ENCODE measurements at regions not wholly inside any gene's neighbourhood (a gene's known extent, or its start where the extent isn't known, plus 50 kb on each side); places are given as distances from the start of the nearest gene placed in this dataset.

DNA sequence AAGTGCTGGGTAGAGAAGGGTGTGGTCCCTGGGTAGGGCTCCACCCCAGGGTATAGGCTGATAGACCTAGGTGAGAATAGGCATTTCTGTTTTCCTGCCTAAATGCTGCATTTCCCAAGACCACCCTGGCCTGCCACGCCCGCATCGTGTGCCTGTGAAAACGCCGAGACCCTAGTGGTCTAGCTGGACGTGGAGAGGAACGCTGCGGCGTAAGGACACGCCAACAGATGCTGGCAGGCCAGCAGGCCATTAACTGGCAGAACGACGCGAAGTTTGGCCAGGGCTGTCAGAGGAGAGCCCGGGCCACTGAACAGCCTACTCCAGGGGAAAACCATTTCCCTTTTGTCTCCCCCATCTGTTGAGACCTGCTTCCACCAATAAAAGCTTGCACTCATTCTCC lies 373.2 kb upstream of the FIGN start:
- Histone ChIP-seq H3F3A (ENCODE audit: insufficient read depth) (no peaks in the 10 kb centered on the region), H3K9me2 (ENCODE audit: insufficient read depth) (no peaks in the 10 kb centered on the region), H3K79me2 (ENCODE audit: insufficient read depth) (no peaks in the 10 kb centered on the region), H3K36me3 (ENCODE audit: low read depth) (no peaks in the 10 kb centered on the region), H3K4me1 (ENCODE audit: insufficient read depth) (no peaks in the 10 kb centered on the region), H3K27ac (no peak overlapping the region), H3K27me3 (replicated peaks; ENCODE audit: insufficient read depth) (no peaks in the 10 kb centered on the region), H4K20me1 (ENCODE audit: insufficient read depth) (no peaks in the 10 kb centered on the region), H3K4me3 (no peak overlapping the region), H2AFZ (no peak overlapping the region), H3K9ac (no peak overlapping the region), H3K9me3 (ENCODE audit: low read depth) (no peaks in the 10 kb centered on the region), H3K4me2 (ENCODE audit: unreplicated experiment) (no peak overlapping the region)
- no peak for TF ChIP-seq EZH2 (IDR thresholded peaks at IDR 0.05; ENCODE audit: insufficient read depth, poor library complexity, severe bottlenecking)
- TF ChIP-seq EZH2phosphoT487 (IDR thresholded peaks at IDR 0.05; ENCODE audit: insufficient read depth, low read depth), result no peak
- no peak for DNase-seq
- whole genome bisulfite sequencing, 2 experiments (ENCODE audit: low coverage in 1 of 2, low lambda C conversion rate in 2 of 2, missing lambda C conversion rate in 2 of 2), result 87 to 89% methylated on average over 14 of the region's 14 CpGs
- in situ Hi-C loops (cut with MboI), result no loop called here

DNA sequence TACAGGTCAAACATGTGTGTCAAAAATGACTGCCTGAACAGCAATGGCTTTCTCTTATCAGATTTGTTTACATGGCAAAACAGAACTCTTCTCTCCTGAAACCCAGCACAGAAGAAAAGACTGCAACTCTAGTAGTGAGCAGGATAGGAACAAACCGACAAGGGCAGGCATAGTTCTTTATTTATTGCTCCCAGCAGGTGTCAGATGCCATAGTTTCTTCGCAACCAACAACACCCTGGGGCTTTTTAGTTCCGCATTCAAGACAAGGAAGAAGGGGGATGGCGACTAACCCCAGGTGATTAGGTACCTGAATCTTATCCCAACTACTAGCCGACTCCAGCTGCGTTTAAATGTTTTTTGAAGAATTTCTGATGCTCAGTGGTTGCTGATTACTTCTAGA lies 367.5 kb upstream of the FIGN start:
- H3K4me2 ChIP-seq (ENCODE audit: unreplicated experiment), result no peak overlapping the region
- in situ Hi-C loops (cut with MboI), result no loop called here
- no peaks in the 10 kb centered on the region for H3K36me3 ChIP-seq (ENCODE audit: low read depth)
- H3K9ac ChIP-seq, result no peak overlapping the region
- H3K79me2 ChIP-seq (ENCODE audit: insufficient read depth), result no peaks in the 10 kb centered on the region
- no peaks in the 10 kb centered on the region for H3K4me1 ChIP-seq (ENCODE audit: insufficient read depth)
- DNase-seq, result no peak
- H4K20me1 ChIP-seq (ENCODE audit: insufficient read depth), result no peaks in the 10 kb centered on the region
- WGBS, 2 experiments (ENCODE audit: low coverage in 1 of 2, low lambda C conversion rate in 2 of 2, missing lambda C conversion rate in 2 of 2), result 57 to 64% methylated on average over 6 of the region's 6 CpGs
- H3K27ac ChIP-seq, result no peak overlapping the region
- no peak overlapping the region for H2AFZ ChIP-seq
- H3K9me2 ChIP-seq (ENCODE audit: insufficient read depth), result no peaks in the 10 kb centered on the region
- TF ChIP-seq EZH2 (IDR thresholded peaks at IDR 0.05; ENCODE audit: insufficient read depth, poor library complexity, severe bottlenecking) (no peak), EZH2phosphoT487 (IDR thresholded peaks at IDR 0.05; ENCODE audit: insufficient read depth, low read depth) (no peak)
- no peaks in the 10 kb centered on the region for H3K27me3 ChIP-seq (replicated peaks; ENCODE audit: insufficient read depth)
- no peak overlapping the region for H3K4me3 ChIP-seq
- no peaks in the 10 kb centered on the region for H3K9me3 ChIP-seq (ENCODE audit: low read depth)
- H3F3A ChIP-seq (ENCODE audit: insufficient read depth), result no peaks in the 10 kb centered on the region

DNA sequence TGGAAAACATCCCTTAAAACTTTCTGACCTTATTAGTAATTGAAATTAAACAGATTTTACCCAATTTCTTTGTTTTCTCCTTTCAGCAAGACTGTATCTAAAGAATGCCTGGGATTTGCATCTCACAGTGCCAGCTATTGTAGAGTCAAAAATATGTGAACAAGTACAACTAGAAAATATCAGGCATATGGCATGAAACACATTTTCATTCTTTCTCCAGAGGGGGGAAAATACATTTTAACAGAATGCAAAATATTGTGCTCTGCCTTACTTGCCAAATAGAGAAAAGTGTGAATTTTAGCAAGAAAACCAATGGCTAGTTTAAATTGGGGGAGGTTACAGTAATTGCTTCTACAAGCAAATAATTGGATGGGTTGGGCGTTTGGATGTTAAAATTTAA lies 366.6 kb upstream of the FIGN start:
- no peak for DNase-seq
- 10 to 24% methylated on average over 1 of the region's 1 CpG for WGBS, 2 experiments (ENCODE audit: low coverage in 1 of 2, low lambda C conversion rate in 2 of 2, missing lambda C conversion rate in 2 of 2)
- H2AFZ ChIP-seq, result no peak overlapping the region
- no peaks in the 10 kb centered on the region for H3K9me2 ChIP-seq (ENCODE audit: insufficient read depth)
- H3K4me1 ChIP-seq (ENCODE audit: insufficient read depth), result no peaks in the 10 kb centered on the region
- no peaks in the 10 kb centered on the region for H3F3A ChIP-seq (ENCODE audit: insufficient read depth)
- no peak overlapping the region for H3K27ac ChIP-seq
- H3K36me3 ChIP-seq (ENCODE audit: low read depth), result no peaks in the 10 kb centered on the region
- H3K4me2 ChIP-seq (ENCODE audit: unreplicated experiment), result no peak overlapping the region
- no peak overlapping the region for H3K9ac ChIP-seq
- no peak overlapping the region for H3K4me3 ChIP-seq
- TF ChIP-seq EZH2phosphoT487 (IDR thresholded peaks at IDR 0.05; ENCODE audit: insufficient read depth, low read depth) (no peak), EZH2 (IDR thresholded peaks at IDR 0.05; ENCODE audit: insufficient read depth, poor library complexity, severe bottlenecking) (no peak)
- H3K79me2 ChIP-seq (ENCODE audit: insufficient read depth), result no peaks in the 10 kb centered on the region
- no peaks in the 10 kb centered on the region for H3K9me3 ChIP-seq (ENCODE audit: low read depth)
- in situ Hi-C loops (cut with MboI), result no loop called here
- H4K20me1 ChIP-seq (ENCODE audit: insufficient read depth), result no peaks in the 10 kb centered on the region
- H3K27me3 ChIP-seq (replicated peaks; ENCODE audit: insufficient read depth), result no peaks in the 10 kb centered on the region

DNA sequence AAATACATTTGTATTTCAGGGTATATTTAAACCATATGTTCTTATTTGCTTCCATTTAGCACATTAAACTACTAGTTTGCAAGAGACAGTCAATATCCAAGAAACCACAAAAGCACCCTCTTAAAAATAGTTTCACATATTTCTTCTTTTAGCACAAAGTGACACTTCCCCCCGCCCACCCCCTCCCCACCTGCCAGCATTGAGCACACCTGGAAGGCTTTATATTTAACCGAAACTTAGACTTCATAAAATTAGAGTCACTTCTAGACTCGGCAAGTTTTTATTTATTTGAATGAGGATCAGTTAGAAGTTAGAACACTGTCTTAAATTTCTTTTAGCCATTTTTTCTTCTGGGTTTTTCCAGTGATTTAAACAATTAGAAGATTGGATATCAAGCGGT lies 355.9 kb upstream of the FIGN start:
- Histone ChIP-seq H2AFZ (no peak overlapping the region), H3K9me2 (ENCODE audit: insufficient read depth) (no peaks in the 10 kb centered on the region), H3K27me3 (replicated peaks; ENCODE audit: insufficient read depth) (no peaks in the 10 kb centered on the region), H3K4me2 (ENCODE audit: unreplicated experiment) (no peak overlapping the region), H3F3A (ENCODE audit: insufficient read depth) (no peaks in the 10 kb centered on the region), H3K27ac (no peak overlapping the region), H3K9me3 (ENCODE audit: low read depth) (no peaks in the 10 kb centered on the region), H3K4me3 (no peak overlapping the region), H3K36me3 (ENCODE audit: low read depth) (no peaks in the 10 kb centered on the region), H4K20me1 (ENCODE audit: insufficient read depth) (no peaks in the 10 kb centered on the region), H3K9ac (no peak overlapping the region), H3K4me1 (ENCODE audit: insufficient read depth) (no peaks in the 10 kb centered on the region), H3K79me2 (ENCODE audit: insufficient read depth) (no peaks in the 10 kb centered on the region)
- WGBS, 2 experiments (ENCODE audit: low coverage in 1 of 2, low lambda C conversion rate in 2 of 2, missing lambda C conversion rate in 2 of 2), result 3 to 6% methylated on average over 4 of the region's 4 CpGs
- no peak for DNase-seq
- TF ChIP-seq EZH2 (IDR thresholded peaks at IDR 0.05; ENCODE audit: insufficient read depth, poor library complexity, severe bottlenecking) (no peak), EZH2phosphoT487 (IDR thresholded peaks at IDR 0.05; ENCODE audit: insufficient read depth, low read depth) (no peak)
- in situ Hi-C loops (cut with MboI), result no loop called here

- Histone ChIP-seq H3K27ac (no peak overlapping the region), H3F3A (ENCODE audit: insufficient read depth) (no peaks in the 10 kb centered on the region), H4K20me1 (ENCODE audit: insufficient read depth) (no peaks in the 10 kb centered on the region), H3K27me3 (replicated peaks; ENCODE audit: insufficient read depth) (no peaks in the 10 kb centered on the region), H3K4me3 (no peak overlapping the region), H3K79me2 (ENCODE audit: insufficient read depth) (no peaks in the 10 kb centered on the region), H3K9ac (no peak overlapping the region), H2AFZ (no peak overlapping the region), H3K9me2 (ENCODE audit: insufficient read depth) (no peaks in the 10 kb centered on the region), H3K36me3 (ENCODE audit: low read depth) (no peaks in the 10 kb centered on the region), H3K4me2 (ENCODE audit: unreplicated experiment) (no peak overlapping the region), H3K9me3 (ENCODE audit: low read depth) (no peaks in the 10 kb centered on the region), H3K4me1 (ENCODE audit: insufficient read depth) (no peaks in the 10 kb centered on the region)
- in situ Hi-C loops (cut with MboI), result no loop called here
- TF ChIP-seq EZH2phosphoT487 (IDR thresholded peaks at IDR 0.05; ENCODE audit: insufficient read depth, low read depth) (no peak), EZH2 (IDR thresholded peaks at IDR 0.05; ENCODE audit: insufficient read depth, poor library complexity, severe bottlenecking) (no peak)
- no peak for DNase-seq
- 28 to 33% methylated on average over 3 of the region's 3 CpGs for WGBS, 2 experiments (ENCODE audit: low coverage in 1 of 2, low lambda C conversion rate in 2 of 2, missing lambda C conversion rate in 2 of 2)
These were observed 354.7 kb upstream of the FIGN start for GRCh38 chr2:164090533-164090932.
